Fibroblast of skin of abdomen (primary cell): ENCODE measurements at regions not wholly inside any gene's neighbourhood (a gene's known extent, or its start where the extent isn't known, plus 50 kb on each side); places are given as distances from the start of the nearest gene placed in this dataset.

ENCODE experiments used
- DNase-seq: peaks from one replicate; pipeline ENCODE4 v3.0.0-alpha.2; 2013

GRCh38 chr1:112783059-112783458 lies 67.9 kb upstream of the PPM1J start:
- DNase-seq = no peak

- DNase-seq = no peak
Measured at GRCh38 chr1:112779665-112780526, 64.8 kb upstream of the PPM1J start.

- DNase-seq = no peak
Measured at GRCh38 chr1:112778137-112778536, 63.0 kb upstream of the PPM1J start.

GRCh38 chr1:112776688-112777087 lies 61.6 kb upstream of the PPM1J start:
- no peak for DNase-seq

- DNase-seq = no peak
Measured at GRCh38 chr1:112772781-112773180, 57.6 kb upstream of the PPM1J start.

GRCh38 chr1:112770724-112771123 lies 55.6 kb upstream of the PPM1J start:
- DNase-seq = no peak

GRCh38 chr1:112769611-112770010 lies 54.5 kb upstream of the PPM1J start:
- DNase-seq = no peak

GRCh38 chr1:112767646-112768045 lies 52.5 kb upstream of the PPM1J start:
- no peak for DNase-seq
